ENCODE measurements at regions not wholly inside any gene's neighbourhood (a gene's known extent, or its start where the extent isn't known, plus 50 kb on each side); places are given as distances from the start of the nearest gene placed in this dataset.

GRCh38 chr2:107589079-107589491 lies 237.6 kb upstream of the RGPD4 start:
- TF ChIP-seq CTCF (IDR thresholded peaks at IDR 0.05) (no peak), POLR2A (IDR thresholded peaks at IDR 0.05) (no peak)

Measured in uterus (tissue), 2 donors.